PC-3 (cell line): ENCODE measurements at regions not wholly inside any gene's neighbourhood (a gene's known extent, or its start where the extent isn't known, plus 50 kb on each side); places are given as distances from the start of the nearest gene placed in this dataset.

Experiments used
- ATAC-seq: fragments of 200-7000 bp; cut with Tn5 transposase; 2 replicates; pipeline ENCODE4 v1.9.1; 2020; ENCODE audit warnings: mild to moderate bottlenecking, moderate library complexity
- BruUV-seq: library from RNA; stranded (reverse); fragments of 400-500 nt; replicated peaks from 2 replicates; lab custom pipeline; 2021; lab: Mats Ljungman, UMichigan
- CTCF ChIA-PET: fragments of 300-600 bp; sonication (Branson Sonifier 250); formaldehyde crosslinking; loops from one replicate; lab custom pipeline; 2022; ENCODE audit warnings: antibody characterized with exemption; lab: Charles Lee
- POLR2A ChIA-PET: fragments of 300-600 bp; sonication (Branson Sonifier 250); formaldehyde crosslinking; loops from one replicate; lab custom pipeline; 2022; ENCODE audit warnings: antibody characterized with exemption; ENCODE audit not compliant: unreplicated experiment; lab: Charles Lee
- DNase-seq: peaks from one replicate; pipeline ENCODE4 v3.0.0-alpha.2; 2015
- H2AFZ ChIP-seq: fragments of 300-600 bp; sonication (generic); 2 replicates; pipeline ENCODE4 v1.6.0; 2016; ENCODE audit warnings: antibody characterized with exemption, low read length
- H3F3A ChIP-seq: fragments of 300-600 bp; sonication (generic); one replicate; pipeline ENCODE4 v1.6.0; 2017; ENCODE audit warnings: antibody characterized with exemption, low read length, control low read depth, mild to moderate bottlenecking; ENCODE audit not compliant: unreplicated experiment
- H3K27ac ChIP-seq: fragments of 300-600 bp; sonication (generic); 2 replicates; pipeline ENCODE4 v1.5.1; 2016; ENCODE audit warnings: mild to moderate bottlenecking, low read length
- H3K27me3 ChIP-seq: fragments of 300-600 bp; sonication (generic); 2 replicates; pipeline ENCODE4 v1.6.1; 2016; ENCODE audit warnings: low read length, mixed read lengths
- H3K36me3 ChIP-seq: fragments of 300-600 bp; sonication (generic); 2 replicates; pipeline ENCODE4 v1.6.1; 2016; ENCODE audit warnings: low read depth, mixed run types, low read length, mixed read lengths
- H3K4me1 ChIP-seq: fragments of 300-600 bp; sonication (generic); 2 replicates; pipeline ENCODE4 v1.5.1; 2016; ENCODE audit warnings: low read length; ENCODE audit not compliant: insufficient read depth
- H3K4me2 ChIP-seq: fragments of 300-600 bp; sonication (generic); 2 replicates; pipeline ENCODE4 v1.6.0; 2016; ENCODE audit warnings: low read length
- H3K4me3 ChIP-seq: fragments of 300-600 bp; sonication (generic); 2 replicates; pipeline ENCODE4 v1.5.1; 2016; ENCODE audit warnings: mild to moderate bottlenecking, low read length, mixed read lengths
- H3K79me2 ChIP-seq: fragments of 300-600 bp; sonication (generic); 2 replicates; pipeline ENCODE4 v1.6.1; 2017; ENCODE audit warnings: low read length, mixed read lengths
- H3K9ac ChIP-seq: fragments of 300-600 bp; sonication (generic); 2 replicates; pipeline ENCODE4 v1.6.0; 2016; ENCODE audit warnings: mild to moderate bottlenecking, low read length
- H3K9me2 ChIP-seq: fragments of 300-600 bp; sonication (generic); replicated peaks from 2 replicates; pipeline ENCODE4 v1.6.1; 2016; ENCODE audit warnings: mixed run types, low read length, mixed read lengths
- H3K9me3 ChIP-seq: fragments of 300-600 bp; sonication (generic); 2 replicates; pipeline ENCODE4 v1.6.1; 2016; ENCODE audit warnings: low read length, mixed read lengths
- H4K20me1 ChIP-seq: fragments of 300-600 bp; sonication (generic); 2 replicates; pipeline ENCODE4 v1.6.1; 2016; ENCODE audit warnings: low read length, mixed read lengths
- CTCF ChIP-seq: fragments of 300-600 bp; sonication (generic); conservative IDR thresholded peaks from 2 replicates; pipeline ENCODE4 v1.5.1; 2017; ENCODE audit warnings: antibody characterized with exemption, low read depth, mild to moderate bottlenecking, low read length
- EZH2 ChIP-seq: fragments of 300-600 bp; sonication (generic); IDR thresholded peaks from one replicate; pipeline ENCODE4 v1.6.1; 2017; ENCODE audit warnings: antibody characterized with exemption, mild to moderate bottlenecking, low read length; ENCODE audit not compliant: unreplicated experiment
- EZH2phosphoT487 ChIP-seq: fragments of 300-600 bp; sonication (generic); IDR thresholded peaks from 2 replicates; pipeline ENCODE4 v1.6.1; 2018; ENCODE audit warnings: mild to moderate bottlenecking, antibody characterized with exemption, low read length, borderline replicate concordance
- intact Hi-C: fragments of 100-400 bp; cut with micrococcal nuclease; formaldehyde crosslinking; loops from 2 replicates; pipeline ENCODE4 v1.9.0; 2023

GRCh38 chr16:87051526-87052320 lies 265.5 kb downstream of the C16orf95 start:
- no peaks in the 10 kb centered on the region for H3K27me3 ChIP-seq
- POLR2A ChIA-PET: no interaction called here

GRCh38 chr16:87052506-87052905 lies 264.7 kb downstream of the C16orf95 start:
- Histone ChIP-seq H3K4me3 (no peak overlapping the region), H3K4me2 (no peak overlapping the region), H3K36me3 (no peaks in the 10 kb centered on the region), H2AFZ (no peak overlapping the region), H3K9me2 (no peaks in the 10 kb centered on the region), H3K9ac (no peak overlapping the region), H3K4me1 (no peaks in the 10 kb centered on the region), H3F3A (no peaks in the 10 kb centered on the region), H3K79me2 (no peaks in the 10 kb centered on the region), H3K9me3 (no peaks in the 10 kb centered on the region), H3K27ac (no peak overlapping the region), H4K20me1 (no peaks in the 10 kb centered on the region), H3K27me3 (no peaks in the 10 kb centered on the region)
- no TSS peak for BruUV-seq
- ATAC-seq: no peak
- no peak for TF ChIP-seq EZH2
- no peak for TF ChIP-seq EZH2phosphoT487
- no peak for TF ChIP-seq CTCF
- CTCF ChIA-PET: no interaction called here
- DNase-seq: no peak
- POLR2A ChIA-PET: no interaction called here
- intact Hi-C loops: no loop called here

More at GRCh38 chr16:87051526-87052320, 265.5 kb downstream of the C16orf95 start:
- Histone ChIP-seq H3K79me2 (no peaks in the 10 kb centered on the region), H3K36me3 (no peaks in the 10 kb centered on the region), H3K27ac (no peak overlapping the region), H3K9me3 (no peaks in the 10 kb centered on the region), H3K4me3 (no peak overlapping the region), H3K9ac (no peak overlapping the region), H3K4me1 (no peaks in the 10 kb centered on the region), H2AFZ (no peak overlapping the region), H3K9me2 (no peaks in the 10 kb centered on the region), H3K4me2 (no peak overlapping the region), H4K20me1 (no peaks in the 10 kb centered on the region), H3F3A (no peaks in the 10 kb centered on the region)
- ATAC-seq (no peak), DNase-seq (no peak)
- CTCF ChIA-PET: no interaction called here
- TF ChIP-seq EZH2phosphoT487: no peak
- TF ChIP-seq EZH2: no peak
- no peak for TF ChIP-seq CTCF
- intact Hi-C loops: no loop called here
- BruUV-seq: no TSS peak
